ENCODE measurements at regions not wholly inside any gene's neighbourhood (a gene's known extent, or its start where the extent isn't known, plus 50 kb on each side); places are given as distances from the start of the nearest gene placed in this dataset.

- TF ChIP-seq CTCF (IDR thresholded peaks at IDR 0.05), result no peak
- no peak for TF ChIP-seq POLR2AphosphoS5 (IDR thresholded peaks at IDR 0.05)
- no peak for TF ChIP-seq EP300 (IDR thresholded peaks at IDR 0.05)
- TF ChIP-seq POLR2A (IDR thresholded peaks at IDR 0.05), result no peak
These were observed 481.8 kb upstream of the ARRDC3 start for GRCh38 chr5:91864962-91865361.
